ENCODE measurements at regions not wholly inside any gene's neighbourhood (a gene's known extent, or its start where the extent isn't known, plus 50 kb on each side); places are given as distances from the start of the nearest gene placed in this dataset.
A peak's percentile ranks its signal among the peaks of the same experiment; 100 is the strongest.

DNA sequence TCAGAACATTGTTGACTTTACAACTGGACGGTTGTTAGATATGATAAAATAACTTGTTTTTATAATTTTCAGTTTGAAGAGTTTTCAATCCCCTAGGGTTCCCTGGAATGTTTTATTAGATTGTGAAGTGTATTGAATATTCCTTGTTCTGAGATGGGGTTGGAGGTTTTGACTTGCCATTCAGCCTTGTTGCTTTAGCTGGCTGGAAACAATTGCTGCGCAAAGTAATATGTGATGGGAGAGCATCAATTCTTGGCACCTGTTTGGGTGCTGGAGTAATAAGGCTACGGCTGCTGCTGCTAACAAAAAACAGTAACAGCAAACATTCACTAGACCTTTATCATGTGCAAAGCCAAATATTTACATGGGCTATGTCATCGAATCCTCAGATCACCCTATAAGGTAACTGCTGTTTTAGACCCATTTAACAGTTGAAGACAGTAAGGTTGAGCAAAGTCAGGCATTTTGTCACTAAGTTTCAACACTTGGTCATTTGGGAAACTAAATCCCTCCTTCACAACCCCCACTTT is 241.0 kb upstream of the TBX3 start:
- TF ChIP-seq, protein P1, sequence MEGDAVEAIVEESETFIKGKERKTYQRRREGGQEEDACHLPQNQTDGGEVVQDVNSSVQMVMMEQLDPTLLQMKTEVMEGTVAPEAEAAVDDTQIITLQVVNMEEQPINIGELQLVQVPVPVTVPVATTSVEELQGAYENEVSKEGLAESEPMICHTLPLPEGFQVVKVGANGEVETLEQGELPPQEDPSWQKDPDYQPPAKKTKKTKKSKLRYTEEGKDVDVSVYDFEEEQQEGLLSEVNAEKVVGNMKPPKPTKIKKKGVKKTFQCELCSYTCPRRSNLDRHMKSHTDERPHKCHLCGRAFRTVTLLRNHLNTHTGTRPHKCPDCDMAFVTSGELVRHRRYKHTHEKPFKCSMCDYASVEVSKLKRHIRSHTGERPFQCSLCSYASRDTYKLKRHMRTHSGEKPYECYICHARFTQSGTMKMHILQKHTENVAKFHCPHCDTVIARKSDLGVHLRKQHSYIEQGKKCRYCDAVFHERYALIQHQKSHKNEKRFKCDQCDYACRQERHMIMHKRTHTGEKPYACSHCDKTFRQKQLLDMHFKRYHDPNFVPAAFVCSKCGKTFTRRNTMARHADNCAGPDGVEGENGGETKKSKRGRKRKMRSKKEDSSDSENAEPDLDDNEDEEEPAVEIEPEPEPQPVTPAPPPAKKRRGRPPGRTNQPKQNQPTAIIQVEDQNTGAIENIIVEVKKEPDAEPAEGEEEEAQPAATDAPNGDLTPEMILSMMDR (conservative IDR thresholded peaks at IDR 0.05) = no peak
- H3K27ac ChIP-seq = peak overlapping the region; percentile 5; the same call in 1 of the 2 replicates

DNA sequence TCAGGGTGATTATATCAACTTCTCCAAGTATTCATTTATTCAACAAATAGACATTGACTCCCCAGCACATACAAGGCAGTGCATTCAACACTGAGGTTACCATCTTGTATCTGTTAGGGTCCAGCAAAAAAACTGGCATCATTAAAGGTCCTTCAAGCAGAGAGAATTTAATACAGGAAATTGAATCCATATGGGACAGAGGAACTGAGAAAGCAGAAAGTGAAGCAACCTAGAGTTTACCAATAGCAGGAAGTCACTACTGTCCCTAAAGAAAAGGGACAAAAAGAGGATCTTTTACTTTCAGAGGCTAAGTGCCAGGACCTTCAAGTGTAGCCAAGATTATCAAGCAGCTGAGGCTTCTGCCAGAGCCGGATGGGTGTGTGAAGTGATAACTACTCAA is 237.8 kb upstream of the TBX3 start:
- TF ChIP-seq, protein P1 (conservative IDR thresholded peaks at IDR 0.05) = no peak
- H3K27ac ChIP-seq = no peak overlapping the region

DNA sequence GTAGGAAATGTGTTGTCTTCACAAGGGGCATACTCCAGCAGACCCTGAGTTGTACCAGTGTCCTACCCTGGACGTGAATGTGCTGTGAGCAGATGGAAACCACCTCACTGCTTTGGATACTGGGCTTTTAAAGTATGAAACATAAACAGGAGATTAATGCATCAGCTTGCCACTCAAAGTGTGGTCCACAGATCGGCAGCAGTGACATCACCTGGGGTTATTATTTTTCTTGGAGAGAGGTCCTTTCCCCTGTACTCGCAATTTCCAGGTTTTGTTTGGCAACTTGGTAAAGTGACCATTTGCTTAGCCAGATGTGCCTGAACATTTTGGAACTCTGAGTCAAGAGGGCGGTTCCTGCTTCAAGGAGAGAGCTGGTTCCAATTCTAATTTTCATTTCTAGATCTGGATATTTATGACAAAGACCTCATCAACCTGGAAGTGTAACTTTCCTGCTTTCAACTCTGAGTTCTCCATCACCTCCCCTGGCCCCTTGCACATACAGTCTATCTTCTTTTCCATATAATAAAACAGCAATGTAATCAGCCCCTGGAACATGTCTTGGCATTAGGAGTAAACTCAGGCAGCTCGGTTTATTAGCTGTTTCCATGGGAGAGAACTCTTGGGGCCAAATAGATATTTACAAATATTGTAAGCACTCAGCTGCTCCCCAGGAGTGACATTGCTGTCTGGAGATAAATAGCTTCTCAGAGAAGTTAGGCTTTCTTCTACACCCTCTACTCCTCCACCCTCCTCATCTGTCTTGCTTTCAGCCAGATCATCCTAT is 237.0 kb upstream of the TBX3 start:
- no peak overlapping the region for H3K27ac ChIP-seq

DNA sequence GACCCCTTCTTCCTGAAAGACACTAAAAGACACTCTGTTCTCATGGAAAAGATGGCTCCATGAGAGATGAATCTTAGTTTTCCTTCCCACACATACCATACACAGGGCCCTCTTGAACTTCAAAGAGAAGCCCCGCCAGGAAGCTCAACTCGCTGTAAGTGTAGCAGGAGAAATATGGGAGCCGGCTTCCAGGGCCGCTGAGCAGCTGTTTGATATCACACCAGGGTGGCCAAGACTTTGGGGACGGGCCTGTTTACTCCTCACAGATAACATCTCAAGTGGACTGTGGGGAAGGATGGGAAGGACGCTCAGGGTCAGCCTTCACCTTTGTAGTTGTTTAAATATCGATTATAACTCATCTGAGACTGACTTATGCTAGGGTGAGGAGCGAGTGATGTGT is 235.5 kb upstream of the TBX3 start:
- TF ChIP-seq, protein P1 (conservative IDR thresholded peaks at IDR 0.05) = no peak
- no peak overlapping the region for H3K27ac ChIP-seq

More for the DNA sequence above, 237.0 kb upstream of the TBX3 start:
- TF ChIP-seq, protein P1 (conservative IDR thresholded peaks at IDR 0.05) = no peak

DNA sequence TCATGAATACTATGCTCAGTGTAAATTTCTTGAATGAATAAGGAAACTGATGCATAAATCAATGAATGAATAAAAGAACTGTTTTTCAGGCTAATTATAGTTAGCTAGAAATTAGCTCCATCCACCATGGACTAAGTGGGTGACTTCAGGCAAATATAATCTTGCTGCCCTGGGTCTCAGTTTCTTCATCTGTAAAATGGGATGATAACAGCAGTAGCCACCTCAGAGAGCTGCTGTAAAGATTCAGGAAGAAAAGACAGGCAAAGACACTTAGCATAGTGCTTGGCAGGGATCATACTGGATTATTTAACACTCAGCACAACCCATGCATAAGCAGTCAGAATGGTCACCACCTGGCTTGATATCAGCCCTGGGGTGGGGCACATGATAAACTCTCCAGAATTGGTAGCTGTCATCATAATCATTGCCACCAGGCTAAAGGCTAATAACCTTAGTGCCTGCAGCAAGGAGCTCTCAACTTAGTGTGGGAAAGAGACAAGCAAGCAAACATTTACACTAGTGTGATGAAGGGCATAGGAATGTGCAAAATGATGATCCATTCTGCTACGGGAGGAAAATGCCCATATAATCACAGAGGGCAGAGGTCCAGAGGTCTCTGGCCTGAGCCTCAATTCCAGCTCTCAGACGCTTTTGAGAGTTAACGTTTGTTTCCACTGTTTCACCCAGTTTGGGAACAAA is 234.7 kb upstream of the TBX3 start:
- TF ChIP-seq, protein P1 (conservative IDR thresholded peaks at IDR 0.05) = no peak
- no peak overlapping the region for H3K27ac ChIP-seq

DNA sequence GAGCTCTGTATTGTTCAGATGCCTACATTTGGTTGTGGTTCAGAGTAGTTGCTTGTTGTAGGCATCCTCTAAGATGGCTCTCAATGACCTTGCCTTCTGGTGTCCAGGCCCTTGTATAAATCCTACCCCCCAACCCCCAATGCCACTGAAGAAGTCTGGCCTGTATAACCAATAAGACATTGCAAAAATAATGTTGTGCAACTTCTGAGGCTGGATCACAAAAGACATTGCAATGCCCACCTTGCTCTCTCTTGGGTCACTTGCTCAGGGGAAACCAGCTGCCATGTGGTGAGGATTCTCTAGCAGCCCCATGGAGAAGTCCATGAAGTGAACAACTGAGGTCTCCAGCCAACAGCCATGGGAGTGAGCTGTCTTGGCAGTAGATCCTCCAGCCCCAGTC is 234.0 kb upstream of the TBX3 start:
- TF ChIP-seq, protein P1 (conservative IDR thresholded peaks at IDR 0.05) = no peak
- no peak overlapping the region for H3K27ac ChIP-seq

DNA sequence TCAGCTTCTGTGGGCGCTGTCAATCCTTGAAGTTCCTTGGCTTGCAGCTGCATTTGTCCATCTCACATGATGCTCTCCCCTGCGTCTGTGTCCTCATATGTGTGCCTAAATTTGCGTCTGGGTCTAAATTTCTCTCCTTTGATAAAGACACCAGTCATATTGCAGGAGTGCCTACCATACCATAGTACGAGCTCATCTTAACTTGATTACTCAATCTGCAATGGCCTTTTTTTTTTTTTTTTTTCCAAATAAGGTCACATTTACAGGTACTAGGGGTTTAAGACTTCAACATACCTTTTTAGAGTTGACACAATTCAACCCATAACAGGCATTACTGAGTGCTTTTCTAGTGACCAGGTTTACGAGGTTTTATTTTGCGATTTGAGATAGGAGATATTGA is 233.3 kb upstream of the TBX3 start:
- H3K27ac ChIP-seq = no peak overlapping the region

More for the DNA sequence above, 233.3 kb upstream of the TBX3 start:
- TF ChIP-seq, protein P1 (conservative IDR thresholded peaks at IDR 0.05) = no peak
